Vagina (tissue), 2 donors: ENCODE measurements at regions not wholly inside any gene's neighbourhood (a gene's known extent, or its start where the extent isn't known, plus 50 kb on each side); places are given as distances from the start of the nearest gene placed in this dataset.

Source experiments
- POLR2A ChIP-seq, 2 donors: fragments of 450-650 bp; IDR thresholded peaks; one replicate each; pipeline ENCODE4 v1.6.1; 2017; ENCODE audit warnings: antibody characterized with exemption in 2 of 2, mild to moderate bottlenecking in 2 of 2, moderate library complexity in 2 of 2
- POLR2AphosphoS5 ChIP-seq, 2 donors: sonication (generic); formaldehyde crosslinking; IDR thresholded peaks; one replicate each; pipeline ENCODE4 v1.9.0; 2017; ENCODE audit warnings: antibody characterized with exemption in 2 of 2, mild to moderate bottlenecking in 2 of 2, low read depth in 1 of 2; ENCODE audit not compliant: insufficient read depth in 1 of 2
- TF ChIP-seq, protein P1 (sequence below), 3 experiments: fragments of 450-650 bp in 2 of 3; fragments of 200-600 bp in 1 of 3; sonication (generic) in 1 of 3; IDR thresholded peaks; one replicate each; pipeline ENCODE4 v1.5.1; 2017 to 2019; ENCODE audit warnings: antibody characterized with exemption in 3 of 3, mild to moderate bottlenecking in 2 of 3, moderate library complexity in 2 of 3

DNA sequence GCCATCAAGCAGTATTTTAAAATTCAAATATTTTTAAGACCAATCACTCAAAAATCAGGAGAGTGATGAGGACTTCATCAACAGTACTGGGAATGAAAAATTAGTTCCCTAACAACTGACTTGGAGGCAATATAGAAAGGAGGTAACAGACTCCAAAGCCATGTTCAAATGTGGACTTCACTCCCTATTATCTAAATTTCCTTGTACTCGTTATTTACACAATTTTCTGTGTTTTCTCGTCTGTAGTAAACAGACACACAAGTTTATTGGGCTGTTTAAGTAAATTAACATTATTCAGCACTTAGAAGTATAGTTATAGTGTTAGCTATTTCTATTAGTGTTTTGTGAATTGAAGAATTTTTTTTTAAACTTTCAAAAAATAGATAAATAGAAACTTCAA, 159.5 kb upstream of the FTMT start:
- TF ChIP-seq, protein P1, sequence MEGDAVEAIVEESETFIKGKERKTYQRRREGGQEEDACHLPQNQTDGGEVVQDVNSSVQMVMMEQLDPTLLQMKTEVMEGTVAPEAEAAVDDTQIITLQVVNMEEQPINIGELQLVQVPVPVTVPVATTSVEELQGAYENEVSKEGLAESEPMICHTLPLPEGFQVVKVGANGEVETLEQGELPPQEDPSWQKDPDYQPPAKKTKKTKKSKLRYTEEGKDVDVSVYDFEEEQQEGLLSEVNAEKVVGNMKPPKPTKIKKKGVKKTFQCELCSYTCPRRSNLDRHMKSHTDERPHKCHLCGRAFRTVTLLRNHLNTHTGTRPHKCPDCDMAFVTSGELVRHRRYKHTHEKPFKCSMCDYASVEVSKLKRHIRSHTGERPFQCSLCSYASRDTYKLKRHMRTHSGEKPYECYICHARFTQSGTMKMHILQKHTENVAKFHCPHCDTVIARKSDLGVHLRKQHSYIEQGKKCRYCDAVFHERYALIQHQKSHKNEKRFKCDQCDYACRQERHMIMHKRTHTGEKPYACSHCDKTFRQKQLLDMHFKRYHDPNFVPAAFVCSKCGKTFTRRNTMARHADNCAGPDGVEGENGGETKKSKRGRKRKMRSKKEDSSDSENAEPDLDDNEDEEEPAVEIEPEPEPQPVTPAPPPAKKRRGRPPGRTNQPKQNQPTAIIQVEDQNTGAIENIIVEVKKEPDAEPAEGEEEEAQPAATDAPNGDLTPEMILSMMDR (IDR thresholded peaks at IDR 0.05) = no peak
- TF ChIP-seq POLR2A (IDR thresholded peaks at IDR 0.05) = no peak
- TF ChIP-seq POLR2AphosphoS5 (IDR thresholded peaks at IDR 0.05; ENCODE audit: insufficient read depth in 1 of 2, low read depth in 1 of 2) = no peak
